ENCODE measurements at regions not wholly inside any gene's neighbourhood (a gene's known extent, or its start where the extent isn't known, plus 50 kb on each side); places are given as distances from the start of the nearest gene placed in this dataset.

DNA sequence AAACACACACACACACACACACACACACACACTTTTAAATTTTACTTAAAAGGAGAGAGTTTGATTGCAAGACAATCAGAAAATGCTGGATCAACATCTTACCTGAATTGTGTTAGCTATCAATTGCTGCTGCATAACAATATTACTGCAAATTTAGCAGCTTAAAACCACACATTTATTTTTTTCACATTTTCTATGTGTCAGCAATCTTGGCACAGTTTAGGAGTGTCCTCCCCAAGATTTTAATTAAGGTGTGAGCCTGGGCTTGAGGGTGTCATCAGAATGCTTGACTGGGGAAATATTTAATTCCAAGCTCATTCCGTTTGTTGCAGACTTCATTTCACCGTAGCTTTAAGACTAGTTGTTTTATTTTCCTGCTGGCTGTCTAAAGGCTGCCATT is 431.0 kb upstream of the GJE1 start:
- no peak for TF ChIP-seq CTCF (IDR thresholded peaks at IDR 0.05; ENCODE audit: insufficient read depth, low read length, poor library complexity, severe bottlenecking)
- TF ChIP-seq EZH2phosphoT487 (conservative IDR thresholded peaks at IDR 0.05; ENCODE audit: low read length) = no peak
